Loucy (cell line): ENCODE measurements at regions not wholly inside any gene's neighbourhood (a gene's known extent, or its start where the extent isn't known, plus 50 kb on each side); places are given as distances from the start of the nearest gene placed in this dataset.

Experiments used
- H2AFZ ChIP-seq: fragments of 200-600 bp; sonication (generic); 2 replicates; pipeline ENCODE4 v1.6.0; 2016; ENCODE audit warnings: antibody characterized with exemption, mild to moderate bottlenecking, low read length, moderate library complexity
- H3F3A ChIP-seq: fragments of 200-600 bp; 2 replicates; pipeline ENCODE4 v1.6.0; 2016; ENCODE audit warnings: antibody characterized with exemption, low read depth, mild to moderate bottlenecking
- H3K27me3 ChIP-seq: fragments of 200-600 bp; sonication (generic); 2 replicates; pipeline ENCODE4 v1.6.1; 2014; ENCODE audit warnings: low read length, mild to moderate bottlenecking; ENCODE audit not compliant: insufficient read depth, poor library complexity, severe bottlenecking
- H3K36me3 ChIP-seq: fragments of 200-600 bp; sonication (generic); 2 replicates; pipeline ENCODE4 v1.6.1; 2016; ENCODE audit warnings: low read length; ENCODE audit not compliant: insufficient read depth
- H3K4me1 ChIP-seq: fragments of 200-600 bp; sonication (generic); 2 replicates; pipeline ENCODE4 v1.5.1; 2014; ENCODE audit warnings: low read length, mild to moderate bottlenecking; ENCODE audit not compliant: insufficient read depth, poor library complexity, severe bottlenecking
- H3K4me2 ChIP-seq: fragments of 200-600 bp; sonication (generic); 2 replicates; pipeline ENCODE4 v1.6.0; 2014; ENCODE audit warnings: antibody characterized with exemption, low read length, low read depth, mild to moderate bottlenecking; ENCODE audit not compliant: poor library complexity, severe bottlenecking
- H3K4me3 ChIP-seq: fragments of 200-600 bp; sonication (generic); 2 replicates; pipeline ENCODE4 v1.5.1; 2014; ENCODE audit warnings: low read length, mild to moderate bottlenecking, mixed read lengths; ENCODE audit not compliant: poor library complexity, severe bottlenecking
- H3K79me2 ChIP-seq: fragments of 200-600 bp; sonication (generic); 2 replicates; pipeline ENCODE4 v1.6.1; 2014; ENCODE audit warnings: low read length; ENCODE audit not compliant: insufficient read depth
- H3K9ac ChIP-seq: fragments of 200-600 bp; sonication (generic); 2 replicates; pipeline ENCODE4 v1.6.0; 2014; ENCODE audit warnings: mild to moderate bottlenecking, low read depth, low read length, moderate library complexity; ENCODE audit not compliant: poor library complexity, severe bottlenecking
- H3K9me2 ChIP-seq: fragments of 200-600 bp; sonication (generic); replicated peaks from 2 replicates; pipeline ENCODE4 v1.6.1; 2016; ENCODE audit warnings: low read depth, low read length, mixed read lengths
- H3K9me3 ChIP-seq: fragments of 200-600 bp; sonication (generic); 2 replicates; pipeline ENCODE4 v1.6.1; 2014; ENCODE audit warnings: mild to moderate bottlenecking, antibody characterized with exemption, low read length, low read depth; ENCODE audit not compliant: insufficient read depth
- H4K20me1 ChIP-seq: fragments of 200-600 bp; sonication (generic); 2 replicates; pipeline ENCODE4 v1.6.0; 2014; ENCODE audit warnings: antibody characterized with exemption, low read length, mild to moderate bottlenecking; ENCODE audit not compliant: insufficient read depth, poor library complexity, severe bottlenecking
- EZH2phosphoT487 ChIP-seq: fragments of 200-600 bp; IDR thresholded peaks from 2 replicates; pipeline ENCODE4 v1.6.1; 2018; ENCODE audit warnings: antibody characterized with exemption, mild to moderate bottlenecking, moderate library complexity, borderline replicate concordance
- TF ChIP-seq, protein P1 (sequence below): fragments of 200-600 bp; sonication (generic); conservative IDR thresholded peaks from 2 replicates; pipeline ENCODE4 v1.5.1; 2014; ENCODE audit warnings: mild to moderate bottlenecking, antibody characterized with exemption, low read length

DNA sequence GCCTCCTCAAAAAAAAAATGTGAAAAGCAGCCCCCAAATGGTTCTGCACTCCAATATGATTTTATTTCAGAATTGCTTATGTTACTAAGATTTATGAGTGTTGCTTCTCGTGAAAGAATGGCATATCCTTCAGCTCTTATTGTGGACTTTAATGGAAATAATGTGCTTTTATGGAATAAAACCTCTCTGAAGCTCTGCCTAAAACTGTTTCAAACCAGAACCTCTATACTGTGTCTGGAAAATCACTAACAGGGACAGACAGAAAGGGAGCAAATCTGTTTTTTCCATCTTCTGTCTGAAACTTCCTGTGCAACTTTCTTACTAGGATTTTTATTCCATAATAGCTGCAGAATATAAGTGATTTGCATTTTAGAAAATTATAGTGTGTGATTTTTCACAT, 493.1 kb downstream of the ANKRD50 start:
- Histone ChIP-seq H3K27me3 (no peaks in the 10 kb centered on the region), H3K4me1 (no peaks in the 10 kb centered on the region), H4K20me1 (no peaks in the 10 kb centered on the region), H3K9me3 (no peaks in the 10 kb centered on the region), H3F3A (no peaks in the 10 kb centered on the region), H3K4me3 (no peak overlapping the region), H3K4me2 (no peak overlapping the region), H2AFZ (no peak overlapping the region), H3K79me2 (no peaks in the 10 kb centered on the region), H3K36me3 (no peaks in the 10 kb centered on the region), H3K9ac (no peak overlapping the region), H3K9me2 (no peaks in the 10 kb centered on the region)
- no peak for TF ChIP-seq EZH2phosphoT487
- TF ChIP-seq, protein P1, sequence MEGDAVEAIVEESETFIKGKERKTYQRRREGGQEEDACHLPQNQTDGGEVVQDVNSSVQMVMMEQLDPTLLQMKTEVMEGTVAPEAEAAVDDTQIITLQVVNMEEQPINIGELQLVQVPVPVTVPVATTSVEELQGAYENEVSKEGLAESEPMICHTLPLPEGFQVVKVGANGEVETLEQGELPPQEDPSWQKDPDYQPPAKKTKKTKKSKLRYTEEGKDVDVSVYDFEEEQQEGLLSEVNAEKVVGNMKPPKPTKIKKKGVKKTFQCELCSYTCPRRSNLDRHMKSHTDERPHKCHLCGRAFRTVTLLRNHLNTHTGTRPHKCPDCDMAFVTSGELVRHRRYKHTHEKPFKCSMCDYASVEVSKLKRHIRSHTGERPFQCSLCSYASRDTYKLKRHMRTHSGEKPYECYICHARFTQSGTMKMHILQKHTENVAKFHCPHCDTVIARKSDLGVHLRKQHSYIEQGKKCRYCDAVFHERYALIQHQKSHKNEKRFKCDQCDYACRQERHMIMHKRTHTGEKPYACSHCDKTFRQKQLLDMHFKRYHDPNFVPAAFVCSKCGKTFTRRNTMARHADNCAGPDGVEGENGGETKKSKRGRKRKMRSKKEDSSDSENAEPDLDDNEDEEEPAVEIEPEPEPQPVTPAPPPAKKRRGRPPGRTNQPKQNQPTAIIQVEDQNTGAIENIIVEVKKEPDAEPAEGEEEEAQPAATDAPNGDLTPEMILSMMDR: no peak

- H3K4me2 ChIP-seq: no peak overlapping the region
- H3K27me3 ChIP-seq: no peaks in the 10 kb centered on the region
- H3F3A ChIP-seq: no peaks in the 10 kb centered on the region
- no peak overlapping the region for H3K9ac ChIP-seq
- no peaks in the 10 kb centered on the region for H3K36me3 ChIP-seq
- H3K9me3 ChIP-seq: no peaks in the 10 kb centered on the region
- no peaks in the 10 kb centered on the region for H4K20me1 ChIP-seq
- no peaks in the 10 kb centered on the region for H3K4me1 ChIP-seq
- H3K9me2 ChIP-seq: no peaks in the 10 kb centered on the region
- no peak overlapping the region for H3K4me3 ChIP-seq
- H3K79me2 ChIP-seq: no peaks in the 10 kb centered on the region
- TF ChIP-seq EZH2phosphoT487: no peak
- no peak overlapping the region for H2AFZ ChIP-seq
Observed at GRCh38 chr4:124224256-124224655, 488.3 kb downstream of the ANKRD50 start.

DNA sequence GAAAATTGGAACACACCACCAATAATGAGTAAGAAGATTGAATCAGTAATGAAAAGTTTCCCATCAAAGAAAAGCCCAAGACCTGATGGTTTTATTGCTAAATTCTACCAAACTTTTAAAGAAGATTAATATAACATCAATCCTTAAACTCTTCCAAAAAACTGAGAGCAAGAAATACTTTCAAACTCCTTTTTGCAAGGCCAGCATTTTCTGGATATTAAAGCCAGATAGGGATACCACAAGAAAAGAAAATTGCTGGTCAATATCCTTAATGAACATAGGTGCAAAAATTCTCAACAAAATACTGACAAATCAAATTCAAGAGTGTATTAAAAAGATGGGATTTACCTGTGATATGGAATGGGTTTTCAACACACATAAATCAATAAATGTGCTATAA, 484.6 kb downstream of the ANKRD50 start:
- no peaks in the 10 kb centered on the region for H3K36me3 ChIP-seq
- H3F3A ChIP-seq: no peaks in the 10 kb centered on the region
- no peak overlapping the region for H3K4me3 ChIP-seq
- H2AFZ ChIP-seq: no peak overlapping the region
- H3K9me2 ChIP-seq: no peaks in the 10 kb centered on the region
- no peaks in the 10 kb centered on the region for H3K4me1 ChIP-seq
- no peaks in the 10 kb centered on the region for H3K79me2 ChIP-seq
- no peak overlapping the region for H3K4me2 ChIP-seq
- H3K27me3 ChIP-seq: no peaks in the 10 kb centered on the region
- no peak overlapping the region for H3K9ac ChIP-seq
- TF ChIP-seq EZH2phosphoT487: no peak
- TF ChIP-seq, protein P1: no peak
- no peaks in the 10 kb centered on the region for H3K9me3 ChIP-seq
- H4K20me1 ChIP-seq: no peaks in the 10 kb centered on the region

DNA sequence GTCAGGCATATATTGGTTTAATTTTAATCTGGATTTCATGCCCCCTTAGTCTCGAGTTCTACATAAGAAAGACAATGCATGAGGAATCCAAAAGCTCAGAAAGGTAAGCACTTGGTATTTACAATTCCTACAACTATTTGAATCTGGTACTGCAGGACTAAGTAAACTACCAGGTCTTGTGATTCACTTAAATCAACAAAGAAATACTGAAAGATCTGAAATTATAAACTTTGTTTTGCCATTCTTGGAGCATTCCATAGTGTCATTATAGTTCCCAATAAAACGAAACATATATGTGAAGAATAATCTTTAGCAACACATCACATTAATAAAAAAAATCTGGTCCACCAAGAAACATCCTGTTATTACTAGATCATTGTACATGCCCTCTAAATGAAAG, 482.3 kb downstream of the ANKRD50 start:
- Histone ChIP-seq H3K9me2 (no peaks in the 10 kb centered on the region), H3K4me1 (no peaks in the 10 kb centered on the region), H3K4me3 (no peak overlapping the region), H3K79me2 (no peaks in the 10 kb centered on the region), H3K9me3 (no peaks in the 10 kb centered on the region), H3K4me2 (no peak overlapping the region), H3F3A (no peaks in the 10 kb centered on the region), H2AFZ (no peak overlapping the region), H3K9ac (no peak overlapping the region), H4K20me1 (no peaks in the 10 kb centered on the region), H3K27me3 (no peaks in the 10 kb centered on the region), H3K36me3 (no peaks in the 10 kb centered on the region)
- TF ChIP-seq EZH2phosphoT487: no peak
- TF ChIP-seq, protein P1: no peak
